ENCODE measurements at regions not wholly inside any gene's neighbourhood (a gene's known extent, or its start where the extent isn't known, plus 50 kb on each side); places are given as distances from the start of the nearest gene placed in this dataset.

DNA sequence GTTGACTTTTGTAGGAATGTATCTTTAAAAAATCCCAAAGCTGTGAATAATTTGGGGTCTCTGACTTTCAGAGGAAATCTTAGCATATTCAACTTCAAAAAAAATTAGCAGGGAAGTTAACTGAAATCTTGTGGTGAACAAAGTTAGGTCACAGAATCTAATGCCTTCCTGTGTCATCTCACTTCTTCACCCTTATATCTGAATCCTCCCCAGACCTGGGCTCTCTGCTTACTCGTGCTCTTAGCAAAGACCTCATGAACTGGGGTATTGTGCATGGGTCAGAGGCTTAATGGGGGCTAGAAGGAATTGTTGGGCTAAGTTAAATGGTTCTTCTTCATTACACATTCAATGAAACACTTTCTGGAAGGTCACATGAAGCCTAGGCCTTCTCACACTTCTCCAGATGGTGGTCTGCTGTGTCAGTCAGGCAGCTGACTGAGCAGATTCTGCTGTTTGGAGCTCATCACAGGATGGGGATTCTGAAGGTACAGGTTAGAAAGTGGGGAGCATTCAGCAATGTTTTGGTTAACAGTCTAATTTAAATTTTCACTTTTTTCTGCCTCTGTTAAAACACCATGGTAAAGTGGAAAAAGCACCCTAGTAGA lies 131.3 kb downstream of the SUCLG1 start:
- Histone ChIP-seq H3K9me1 (ENCODE audit: control insufficient read depth, insufficient read depth, low read length) (no peaks in the 10 kb centered on the region), H3K4me1 (replicated peaks in 1 of 2; ENCODE audit: control insufficient read depth in 2 of 2, insufficient read depth in 2 of 2, low read length in 2 of 2) (no peaks in the 10 kb centered on the region; a peak in 1 of 5 replicates), H3K36me3 (ENCODE audit: control insufficient read depth, insufficient read depth, low read length) (no peaks in the 10 kb centered on the region), H3K79me2 (ENCODE audit: control insufficient read depth, insufficient read depth, low read length) (no peaks in the 10 kb centered on the region), H4K20me1 (replicated peaks; ENCODE audit: control insufficient read depth, insufficient read depth, low read length) (no peaks in the 10 kb centered on the region), H3K27me3 (ENCODE audit: control insufficient read depth in 2 of 2, insufficient read depth in 2 of 2, low read length in 2 of 2) (no peaks in the 10 kb centered on the region), H3K27ac (ENCODE audit: extremely low read depth, low read depth, low read length) (no peak overlapping the region), H3K9me3 (replicated peaks; ENCODE audit: control insufficient read depth, insufficient read depth, low read depth, low read length) (no peaks in the 10 kb centered on the region), H3K4me2 (ENCODE audit: insufficient read depth, low read length) (no peak overlapping the region), H3K9ac (ENCODE audit: insufficient read depth in 1 of 2, low read depth in 2 of 2, low read length in 2 of 2) (no peak overlapping the region), H3K4me3 (no peak overlapping the region), H2AFZ (ENCODE audit: low read depth, low read length) (no peak overlapping the region)
- FAIRE-seq (no peak), ATAC-seq (no peak), DNase-seq (ENCODE audit: extremely low read depth in 1 of 4, low spot score in 3 of 4) (no peak)
- no TSS peak for BruUV-seq (replicated peaks)
- POLR2A ChIA-PET = interaction anchor here (0.6 kb wide), 2 partner anchors 76 to 529 kb away, joined by 3 read pairs; no protein-coding TSS in a partner anchor
- CTCF ChIA-PET (ENCODE audit: low intra/inter-chr PET ratio) = no interaction called here
- 0% methylated on average over 1 of the region's 1 CpG for WGBS (ENCODE audit: insufficient coverage, low coverage, missing lambda C conversion rate)
- intact Hi-C loops (cut with micrococcal nuclease) = no loop called here
- in situ Hi-C loops (cut with MboI) = loop anchor here (10.0 kb wide), 1 partner anchor 463 kb away; no protein-coding TSS in a partner anchor
- no peak for TF ChIP-seq GABPA (tag; conservative IDR thresholded peaks at IDR 0.05; ENCODE audit: low read depth)
- TF ChIP-seq, protein P1, sequence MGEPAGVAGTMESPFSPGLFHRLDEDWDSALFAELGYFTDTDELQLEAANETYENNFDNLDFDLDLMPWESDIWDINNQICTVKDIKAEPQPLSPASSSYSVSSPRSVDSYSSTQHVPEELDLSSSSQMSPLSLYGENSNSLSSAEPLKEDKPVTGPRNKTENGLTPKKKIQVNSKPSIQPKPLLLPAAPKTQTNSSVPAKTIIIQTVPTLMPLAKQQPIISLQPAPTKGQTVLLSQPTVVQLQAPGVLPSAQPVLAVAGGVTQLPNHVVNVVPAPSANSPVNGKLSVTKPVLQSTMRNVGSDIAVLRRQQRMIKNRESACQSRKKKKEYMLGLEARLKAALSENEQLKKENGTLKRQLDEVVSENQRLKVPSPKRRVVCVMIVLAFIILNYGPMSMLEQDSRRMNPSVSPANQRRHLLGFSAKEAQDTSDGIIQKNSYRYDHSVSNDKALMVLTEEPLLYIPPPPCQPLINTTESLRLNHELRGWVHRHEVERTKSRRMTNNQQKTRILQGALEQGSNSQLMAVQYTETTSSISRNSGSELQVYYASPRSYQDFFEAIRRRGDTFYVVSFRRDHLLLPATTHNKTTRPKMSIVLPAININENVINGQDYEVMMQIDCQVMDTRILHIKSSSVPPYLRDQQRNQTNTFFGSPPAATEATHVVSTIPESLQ (CRISPR knock-in tag; IDR thresholded peaks at IDR 0.05) = no peak
- no peak for TF ChIP-seq SIN3B (IDR thresholded peaks at IDR 0.05; ENCODE audit: low read depth)
- no peak for TF ChIP-seq HDAC6 (IDR thresholded peaks at IDR 0.05; ENCODE audit: low read depth, low read length)
- no peak for TF ChIP-seq ZBTB7A (IDR thresholded peaks at IDR 0.05; ENCODE audit: borderline replicate concordance, control insufficient read depth, low read depth, low read length)
- no peak for TF ChIP-seq ADNP (tag; IDR thresholded peaks at IDR 0.05)
- no peak for TF ChIP-seq RAD21 (CRISPR knock-in tag; conservative IDR thresholded peaks at IDR 0.05 in 1 of 2, IDR thresholded peaks at IDR 0.05 in 1 of 2)
- TF ChIP-seq HMG20B (CRISPR knock-in tag; IDR thresholded peaks at IDR 0.05) = no peak
- no peak for TF ChIP-seq ZNF551 (CRISPR knock-in tag; IDR thresholded peaks at IDR 0.05)
- TF ChIP-seq SMC3 (conservative IDR thresholded peaks at IDR 0.05; ENCODE audit: insufficient read depth, low read depth, low read length) = no peak
- TF ChIP-seq ARID1B (IDR thresholded peaks at IDR 0.05) = no peak
- no peak for TF ChIP-seq HLTF (IDR thresholded peaks at IDR 0.05)
- TF ChIP-seq, protein P2, sequence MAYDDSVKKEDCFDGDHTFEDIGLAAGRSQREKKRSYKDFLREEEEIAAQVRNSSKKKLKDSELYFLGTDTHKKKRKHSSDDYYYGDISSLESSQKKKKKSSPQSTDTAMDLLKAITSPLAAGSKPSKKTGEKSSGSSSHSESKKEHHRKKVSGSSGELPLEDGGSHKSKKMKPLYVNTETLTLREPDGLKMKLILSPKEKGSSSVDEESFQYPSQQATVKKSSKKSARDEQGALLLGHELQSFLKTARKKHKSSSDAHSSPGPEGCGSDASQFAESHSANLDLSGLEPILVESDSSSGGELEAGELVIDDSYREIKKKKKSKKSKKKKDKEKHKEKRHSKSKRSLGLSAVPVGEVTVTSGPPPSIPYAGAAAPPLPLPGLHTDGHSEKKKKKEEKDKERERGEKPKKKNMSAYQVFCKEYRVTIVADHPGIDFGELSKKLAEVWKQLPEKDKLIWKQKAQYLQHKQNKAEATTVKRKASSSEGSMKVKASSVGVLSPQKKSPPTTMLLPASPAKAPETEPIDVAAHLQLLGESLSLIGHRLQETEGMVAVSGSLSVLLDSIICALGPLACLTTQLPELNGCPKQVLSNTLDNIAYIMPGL (CRISPR knock-in tag; IDR thresholded peaks at IDR 0.05) = no peak
- TF ChIP-seq MYC (IDR thresholded peaks at IDR 0.05; ENCODE audit: low read depth, low read length) = no peak
- no peak for TF ChIP-seq MYC (CRISPR knock-in tag; IDR thresholded peaks at IDR 0.05; ENCODE audit: borderline replicate concordance, low read depth)
- TF ChIP-seq, protein P3, sequence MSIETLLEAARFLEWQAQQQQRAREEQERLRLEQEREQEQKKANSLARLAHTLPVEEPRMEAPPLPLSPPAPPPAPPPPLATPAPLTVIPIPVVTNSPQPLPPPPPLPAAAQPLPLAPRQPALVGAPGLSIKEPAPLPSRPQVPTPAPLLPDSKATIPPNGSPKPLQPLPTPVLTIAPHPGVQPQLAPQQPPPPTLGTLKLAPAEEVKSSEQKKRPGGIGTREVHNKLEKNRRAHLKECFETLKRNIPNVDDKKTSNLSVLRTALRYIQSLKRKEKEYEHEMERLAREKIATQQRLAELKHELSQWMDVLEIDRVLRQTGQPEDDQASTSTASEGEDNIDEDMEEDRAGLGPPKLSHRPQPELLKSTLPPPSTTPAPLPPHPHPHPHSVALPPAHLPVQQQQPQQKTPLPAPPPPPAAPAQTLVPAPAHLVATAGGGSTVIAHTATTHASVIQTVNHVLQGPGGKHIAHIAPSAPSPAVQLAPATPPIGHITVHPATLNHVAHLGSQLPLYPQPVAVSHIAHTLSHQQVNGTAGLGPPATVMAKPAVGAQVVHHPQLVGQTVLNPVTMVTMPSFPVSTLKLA (conservative IDR thresholded peaks at IDR 0.05) = no peak
- no peak for TF ChIP-seq NUFIP1 (IDR thresholded peaks at IDR 0.05; ENCODE audit: partially characterized antibody)
- no peak for TF ChIP-seq MCM7 (IDR thresholded peaks at IDR 0.05)
- TF ChIP-seq MBD2 (IDR thresholded peaks at IDR 0.05; ENCODE audit: borderline replicate concordance, low read depth) = no peak
